ENCODE measurements at regions not wholly inside any gene's neighbourhood (a gene's known extent, or its start where the extent isn't known, plus 50 kb on each side); places are given as distances from the start of the nearest gene placed in this dataset.

- H3K27me3 Mint-ChIP-seq (ENCODE audit: low read depth in 3 of 3), result peaks cover 0 to 1% (median 0%) of the 10 kb centered on the region in 3 donors
- Histone ChIP-seq H4K20me1 (ENCODE audit: insufficient read depth, low read length) (no peaks in the 10 kb centered on the region), H3K27me3 (ENCODE audit: control insufficient read depth in 2 of 2, insufficient read depth in 2 of 2, low read length in 2 of 2) (no peaks in the 10 kb centered on the region), H3K4me3 (replicated peaks in 1 of 3; ENCODE audit: low read depth in 2 of 3, low read length in 3 of 3) (no peak overlapping the region), H3K27ac (ENCODE audit: low read depth in 1 of 2, low read length in 2 of 2) (no peak overlapping the region), H3K79me2 (ENCODE audit: insufficient read depth, low read length) (no peaks in the 10 kb centered on the region), H3K9me3 (replicated peaks in 1 of 2; ENCODE audit: control insufficient read depth in 1 of 2, insufficient read depth in 1 of 2, low read length in 2 of 2) (peaks cover 0 to 8% of the 10 kb centered on the region in 2 donors), H3K4me2 (replicated peaks; ENCODE audit: extremely low read depth, low read length, poor library complexity, severe bottlenecking) (no peak overlapping the region), H3K36me3 (replicated peaks in 1 of 2; ENCODE audit: control insufficient read depth in 1 of 2, insufficient read depth in 2 of 2, low read length in 2 of 2) (no peaks in the 10 kb centered on the region), H2AFZ (ENCODE audit: insufficient read depth, low read depth, low read length, poor library complexity, severe bottlenecking) (no peak overlapping the region), H3K9ac (ENCODE audit: insufficient read depth, low read length, poor library complexity, severe bottlenecking) (no peak overlapping the region), H3K4me1 (ENCODE audit: control insufficient read depth in 1 of 2, insufficient read depth in 2 of 2, low read length in 2 of 2) (no peaks in the 10 kb centered on the region)
- intact Hi-C loops (cut with micrococcal nuclease), result no loop called here
- H3K4me1 Mint-ChIP-seq, result no peaks in the 10 kb centered on the region
- TF ChIP-seq CTCF (IDR thresholded peaks at IDR 0.05), result no peak
- no CpG with 5 or more reads among the region's 1 CpG for WGBS (ENCODE audit: insufficient coverage)
- DNase-seq, result no peak
- no peak overlapping the region for H3K27ac Mint-ChIP-seq
- H3K9me3 Mint-ChIP-seq, result peaks cover 0 to 11% (median 4%) of the 10 kb centered on the region in 7 donors
- H3K4me3 Mint-ChIP-seq, result no peak overlapping the region
- H3K36me3 Mint-ChIP-seq, result no peaks in the 10 kb centered on the region
Measured at GRCh38 chr6:19368511-19368910, 468.7 kb upstream of the ID4 start.

- no peak overlapping the region for H3K4me3 Mint-ChIP-seq
- H3K4me1 Mint-ChIP-seq, result no peaks in the 10 kb centered on the region
- no peak for DNase-seq
- TF ChIP-seq CTCF (IDR thresholded peaks at IDR 0.05), result no peak
- Histone ChIP-seq H3K9ac (ENCODE audit: insufficient read depth, low read length, poor library complexity, severe bottlenecking) (no peak overlapping the region), H3K4me2 (replicated peaks; ENCODE audit: extremely low read depth, low read length, poor library complexity, severe bottlenecking) (no peak overlapping the region), H3K4me1 (ENCODE audit: control insufficient read depth in 1 of 2, insufficient read depth in 2 of 2, low read length in 2 of 2) (no peaks in the 10 kb centered on the region), H3K27me3 (ENCODE audit: control insufficient read depth in 2 of 2, insufficient read depth in 2 of 2, low read length in 2 of 2) (no peaks in the 10 kb centered on the region), H4K20me1 (ENCODE audit: insufficient read depth, low read length) (no peaks in the 10 kb centered on the region), H3K36me3 (replicated peaks in 1 of 2; ENCODE audit: control insufficient read depth in 1 of 2, insufficient read depth in 2 of 2, low read length in 2 of 2) (no peaks in the 10 kb centered on the region), H3K4me3 (replicated peaks in 1 of 3; ENCODE audit: low read depth in 2 of 3, low read length in 3 of 3) (no peak overlapping the region), H3K27ac (ENCODE audit: low read depth in 1 of 2, low read length in 2 of 2) (no peak overlapping the region), H3K9me3 (replicated peaks in 1 of 2; ENCODE audit: control insufficient read depth in 1 of 2, insufficient read depth in 1 of 2, low read length in 2 of 2) (peaks cover 0 to 14% of the 10 kb centered on the region in 2 donors), H2AFZ (ENCODE audit: insufficient read depth, low read depth, low read length, poor library complexity, severe bottlenecking) (no peak overlapping the region), H3K79me2 (ENCODE audit: insufficient read depth, low read length) (no peaks in the 10 kb centered on the region)
- peaks cover 0 to 11% (median 4%) of the 10 kb centered on the region in 7 donors for H3K9me3 Mint-ChIP-seq
- H3K36me3 Mint-ChIP-seq, result no peaks in the 10 kb centered on the region
- no peak overlapping the region for H3K27ac Mint-ChIP-seq
- no peaks in the 10 kb centered on the region for H3K27me3 Mint-ChIP-seq (ENCODE audit: low read depth in 3 of 3)
- intact Hi-C loops (cut with micrococcal nuclease), result no loop called here
Measured at GRCh38 chr6:19369785-19370184, 467.4 kb upstream of the ID4 start.

Measured in CD14-positive monocyte (primary cell).